Stimulated activated CD8-positive, alpha-beta memory T cell treated with anti-CD3 and anti-CD28 coated beads, Interleukin-12 subunit alpha, Interleukin-12 subunit beta, amount 100 ng/mL, for 4 hours (primary cell): ENCODE measurements at regions not wholly inside any gene's neighbourhood (a gene's known extent, or its start where the extent isn't known, plus 50 kb on each side); places are given as distances from the start of the nearest gene placed in this dataset.
"Not testable (repeated sequence)": the region's sequence is repeated elsewhere in the genome, so short reads cannot be mapped to it uniquely, and the experiment has no call there.

Source experiments
- DNase-seq: peaks from one replicate; pipeline ENCODE4 v3.0.0-alpha.2; 2020; ENCODE audit warnings: low read depth

DNA sequence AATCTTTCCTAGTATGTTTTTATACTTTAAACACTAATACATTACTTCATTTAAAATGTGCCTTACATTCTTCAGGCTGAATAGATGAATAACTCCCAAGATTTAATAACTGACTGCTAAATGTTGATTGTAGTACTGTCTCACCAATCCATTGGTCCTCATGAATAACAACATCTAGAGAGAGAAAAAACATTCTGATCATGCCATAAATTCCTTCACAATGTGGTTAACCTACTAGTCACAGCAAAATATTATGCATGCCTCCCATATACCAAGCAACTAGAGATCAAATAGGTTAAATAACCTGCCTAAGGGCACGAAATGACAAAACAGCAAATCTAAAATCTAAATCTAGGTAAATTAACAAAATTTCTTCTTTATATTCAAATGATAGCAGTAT is 66.2 kb downstream of the SYT15 start:
- not testable (repeated sequence) for DNase-seq

- DNase-seq = not testable (repeated sequence)
Observed at GRCh38 chr10:46646132-46646531, 67.2 kb downstream of the SYT15 start.

GRCh38 chr10:46650967-46651366 is 72.0 kb downstream of the SYT15 start:
- DNase-seq = not testable (repeated sequence)

- DNase-seq = not testable (repeated sequence)
Observed at GRCh38 chr10:46657437-46657836, 78.5 kb downstream of the SYT15 start.

GRCh38 chr10:46660027-46660834 is 81.3 kb downstream of the SYT15 start:
- not testable (repeated sequence) for DNase-seq

DNA sequence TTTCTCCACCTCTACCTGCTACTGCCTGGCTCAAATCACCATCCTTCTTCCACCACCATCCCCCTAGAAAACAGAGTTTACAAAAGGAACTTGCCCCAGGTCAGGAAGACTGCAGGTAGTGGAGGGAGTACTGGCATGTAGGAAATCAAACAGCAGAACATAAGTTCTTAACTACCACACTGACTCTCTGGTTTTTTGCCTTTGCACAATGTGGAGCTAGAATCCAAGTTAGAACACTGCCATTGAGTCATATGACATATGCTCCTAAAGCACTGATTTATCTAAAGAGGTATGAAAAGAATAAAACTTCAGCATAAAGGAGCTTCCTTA is 81.9 kb downstream of the SYT15 start:
- DNase-seq = not testable (repeated sequence)

GRCh38 chr10:46665536-46665935 is 86.6 kb downstream of the SYT15 start:
- not testable (repeated sequence) for DNase-seq

DNA sequence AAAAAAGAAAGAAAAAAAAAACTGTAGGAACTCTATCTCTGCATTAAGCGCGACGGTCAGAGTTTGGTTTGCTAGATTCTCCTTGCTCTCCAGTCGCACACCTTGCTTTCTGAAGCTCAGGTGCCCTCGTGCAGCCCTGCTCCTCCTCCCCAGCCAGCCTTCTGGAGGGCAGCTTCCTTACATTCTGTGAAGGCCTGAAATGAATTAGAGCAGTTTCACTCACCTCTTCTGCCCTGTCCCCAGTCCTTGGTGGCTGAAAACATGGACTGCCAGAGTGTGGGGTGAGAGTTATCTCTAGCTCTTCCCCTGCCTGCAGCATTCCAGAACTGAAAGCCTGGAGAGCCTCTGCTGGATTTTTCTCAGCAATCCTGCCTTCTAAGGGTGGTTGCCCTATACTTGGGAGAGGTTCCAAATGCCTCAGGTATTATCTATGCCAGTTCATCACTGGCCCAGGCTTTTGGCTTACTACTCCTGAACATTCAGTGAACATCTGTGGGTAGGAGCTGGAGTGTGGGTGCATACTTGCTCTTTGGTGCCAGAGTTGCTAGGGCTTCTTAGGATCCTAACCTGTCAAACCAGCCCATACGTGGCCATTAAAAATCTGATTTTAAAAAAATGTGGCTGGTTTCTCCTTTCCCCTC is 89.5 kb downstream of the SYT15 start:
- not testable (repeated sequence) for DNase-seq

DNA sequence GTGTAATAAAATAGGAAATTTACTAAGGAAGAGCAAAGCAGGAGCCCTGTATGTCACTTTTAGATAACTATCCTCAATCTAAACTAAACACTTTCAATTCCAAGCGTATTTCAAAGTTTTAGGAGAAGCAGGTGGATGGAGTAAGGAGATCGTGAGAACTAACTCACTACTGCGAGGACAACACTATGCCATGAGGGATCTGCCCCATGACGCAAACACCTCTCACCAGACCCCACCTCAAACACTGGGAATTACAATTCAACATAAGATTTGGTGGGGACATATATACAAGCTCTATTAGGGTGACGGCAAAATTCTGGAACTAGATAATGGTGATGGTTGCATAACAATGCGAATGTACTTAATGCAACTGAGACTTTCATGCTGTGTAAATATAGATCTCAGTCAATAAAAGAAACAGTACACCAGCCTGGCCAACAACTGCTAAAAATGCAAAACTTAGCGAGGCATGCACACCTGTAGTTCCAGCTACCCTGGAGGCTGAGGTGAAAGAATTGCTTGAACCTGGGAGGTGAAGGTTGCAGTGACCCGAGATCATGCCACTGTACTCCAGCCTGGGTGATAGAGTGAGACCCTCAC is 99.0 kb downstream of the SYT15 start:
- not testable (repeated sequence) for DNase-seq

- DNase-seq = not testable (repeated sequence)
Observed at GRCh38 chr10:46691397-46691796, 112.5 kb downstream of the SYT15 start.

DNA sequence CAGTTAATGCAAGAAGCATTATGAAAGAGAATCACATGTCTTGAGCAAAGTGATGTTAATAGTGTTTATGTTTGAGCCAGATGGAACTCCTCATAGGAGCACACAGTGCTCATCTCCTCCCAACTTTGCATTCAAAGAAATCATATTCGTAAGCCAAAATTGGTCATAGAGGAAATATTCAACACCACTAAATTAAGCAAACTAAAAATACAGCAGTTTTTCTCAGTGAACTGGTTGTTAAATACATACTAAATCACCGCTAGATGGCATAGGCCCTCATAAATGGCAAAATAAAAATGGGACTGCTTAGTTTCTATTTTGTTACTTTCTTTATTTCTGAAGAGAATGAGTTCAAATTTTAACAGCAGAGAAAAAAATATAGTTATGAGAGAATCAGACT is 114.3 kb downstream of the SYT15 start:
- DNase-seq = not testable (repeated sequence)

GRCh38 chr10:46717264-46717663 is 138.3 kb downstream of the SYT15 start:
- not testable (repeated sequence) for DNase-seq

DNA sequence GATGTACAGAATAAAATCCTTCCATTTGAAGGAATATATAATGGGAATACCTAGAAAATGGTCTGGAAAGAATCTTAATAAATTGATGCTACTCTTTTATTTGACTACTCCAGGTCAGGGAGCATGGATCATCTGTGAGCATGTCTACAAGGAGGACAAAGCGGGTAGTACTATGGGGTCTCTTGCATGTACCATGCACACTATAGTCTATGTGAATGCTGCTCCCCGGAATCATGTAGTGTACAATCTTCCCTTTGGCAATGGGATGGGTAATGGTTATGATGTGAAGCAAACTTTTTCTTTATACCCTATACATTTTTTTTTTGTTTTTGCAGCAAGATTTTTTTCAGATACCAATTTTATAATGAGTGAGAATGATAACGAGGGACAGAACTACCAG is 139.1 kb downstream of the SYT15 start:
- not testable (repeated sequence) for DNase-seq

GRCh38 chr10:46720386-46720785 is 141.5 kb downstream of the SYT15 start:
- DNase-seq = not testable (repeated sequence)

DNA sequence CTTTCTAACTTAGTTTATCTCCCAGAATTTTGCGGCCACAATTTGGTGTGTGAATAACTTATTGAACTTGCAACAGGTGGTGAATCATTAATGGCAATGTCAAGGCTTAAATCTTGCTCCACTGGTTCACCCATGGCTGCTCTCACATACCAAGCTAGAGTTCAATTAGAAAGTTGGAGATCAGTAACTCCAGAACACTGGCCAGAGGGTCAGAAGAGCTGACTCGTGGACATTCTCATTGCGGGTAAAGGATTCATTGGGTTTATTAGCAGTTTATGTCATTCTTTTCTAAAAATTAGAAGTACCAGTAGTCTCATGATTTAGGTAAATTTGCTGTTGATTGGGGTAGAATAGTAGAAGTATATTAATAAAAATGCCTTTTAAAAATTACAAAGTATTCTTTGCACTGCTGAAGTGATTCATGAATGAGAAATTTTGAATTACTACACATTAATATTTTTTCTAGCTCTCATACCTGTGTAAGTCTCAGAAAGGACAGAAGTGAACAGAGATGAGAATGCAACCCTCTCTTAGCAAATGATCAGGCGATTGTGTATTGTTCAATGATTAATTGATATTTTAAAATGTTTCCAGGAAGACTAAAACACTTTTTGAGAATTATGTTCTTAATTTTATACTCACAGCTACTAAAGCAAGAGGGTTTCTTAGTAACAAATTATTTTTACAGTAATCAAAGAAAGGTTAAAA is 142.0 kb downstream of the SYT15 start:
- not testable (repeated sequence) for DNase-seq

GRCh38 chr10:46724258-46724657 is 145.3 kb downstream of the SYT15 start:
- not testable (repeated sequence) for DNase-seq

- DNase-seq = not testable (repeated sequence)
Observed at GRCh38 chr10:46728359-46728758, 149.4 kb downstream of the SYT15 start.

- not testable (repeated sequence) for DNase-seq
Observed at GRCh38 chr10:46730729-46731128, 151.8 kb downstream of the SYT15 start.

DNA sequence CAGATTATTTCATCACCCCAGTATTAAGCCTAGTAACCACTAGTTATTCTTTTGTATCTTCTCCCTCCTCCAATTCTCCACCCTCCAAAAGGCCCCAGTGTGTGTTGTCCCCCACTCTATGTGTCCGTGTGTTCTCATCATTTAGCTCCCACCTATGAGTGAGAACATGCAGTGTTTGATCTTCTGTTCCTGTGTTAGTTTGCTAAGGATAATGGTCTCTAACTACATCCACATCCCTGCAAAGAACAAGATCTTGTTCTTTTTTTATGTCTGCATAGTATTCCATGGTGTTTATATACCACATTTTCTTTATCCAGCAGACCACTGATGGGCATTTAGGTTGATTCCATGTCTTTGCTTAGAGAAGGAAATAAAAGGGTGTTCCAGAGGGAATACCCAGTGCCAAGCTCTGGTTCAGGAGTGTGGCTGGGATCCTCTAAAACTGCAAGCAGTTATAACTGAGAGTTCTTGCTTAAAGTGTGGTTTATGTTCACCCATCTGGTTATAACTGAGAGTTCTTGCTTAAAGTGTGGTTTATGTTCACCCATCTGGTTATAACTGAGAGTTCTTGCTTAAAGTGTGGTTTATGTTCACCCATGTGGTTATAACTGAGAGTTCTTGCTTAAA is 154.8 kb downstream of the SYT15 start:
- DNase-seq = not testable (repeated sequence)

GRCh38 chr10:46734262-46734642 is 155.3 kb downstream of the SYT15 start:
- DNase-seq = not testable (repeated sequence)

- DNase-seq = not testable (repeated sequence)
Observed at GRCh38 chr10:46739919-46740318, 161.0 kb downstream of the SYT15 start.

GRCh38 chr10:46740368-46740767 is 161.4 kb downstream of the SYT15 start:
- not testable (repeated sequence) for DNase-seq
